ENCODE measurements at regions not wholly inside any gene's neighbourhood (a gene's known extent, or its start where the extent isn't known, plus 50 kb on each side); places are given as distances from the start of the nearest gene placed in this dataset.
"Not testable (repeated sequence)": the region's sequence is repeated elsewhere in the genome, so short reads cannot be mapped to it uniquely, and the experiment has no call there.

DNA sequence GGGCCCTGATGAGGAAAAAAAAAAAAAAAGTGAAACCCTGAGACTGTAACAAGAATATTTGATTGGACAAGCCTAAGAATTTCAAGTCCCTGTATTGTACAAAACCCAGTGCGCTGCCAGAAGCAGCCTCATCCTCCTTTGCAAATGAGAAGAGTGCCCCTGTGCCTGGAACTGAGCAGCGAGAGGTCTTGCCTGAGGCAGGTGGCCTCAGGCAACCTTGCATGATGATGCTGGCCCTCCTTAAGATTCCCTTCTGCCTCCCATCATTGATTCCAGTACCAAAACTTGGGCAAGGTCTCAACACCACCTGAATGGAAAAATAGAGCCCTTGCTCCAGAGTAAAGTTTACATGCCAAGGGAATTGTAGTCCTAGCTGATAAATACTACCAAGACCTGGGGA is 129.6 kb upstream of the RAB4A start:
- no peak for DNase-seq

DNA sequence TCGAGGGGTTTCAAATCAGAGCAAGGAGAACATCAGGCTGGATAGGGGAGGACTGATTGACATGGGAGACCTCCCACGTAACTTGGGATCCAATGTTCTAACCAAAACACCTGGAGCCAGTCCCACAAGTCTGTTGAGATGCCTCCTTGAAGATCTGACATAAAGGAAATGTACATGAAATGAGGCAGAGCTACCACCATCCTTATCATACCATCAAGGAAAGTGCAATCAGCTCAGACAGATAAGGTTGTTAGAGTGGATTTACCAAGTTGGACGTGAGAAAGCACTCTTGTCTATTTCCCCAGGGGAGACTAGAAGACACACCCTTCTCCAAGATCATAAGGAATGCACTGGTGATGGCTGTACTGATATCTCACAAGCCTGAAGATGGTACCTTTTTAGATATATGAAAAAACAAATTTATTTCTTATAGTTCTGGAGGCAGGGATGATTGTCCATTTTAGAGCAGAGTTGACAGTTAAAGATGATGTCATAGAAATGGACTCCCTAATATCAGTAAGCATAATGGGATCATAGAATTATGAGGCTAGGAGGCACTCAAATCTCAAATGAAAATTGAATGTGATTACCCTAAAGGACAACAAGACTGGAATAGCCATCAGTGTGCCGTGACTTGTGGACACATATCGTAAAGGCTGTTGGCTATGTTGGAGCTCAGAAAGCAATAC is 129.1 kb upstream of the RAB4A start:
- no peak for DNase-seq

DNA sequence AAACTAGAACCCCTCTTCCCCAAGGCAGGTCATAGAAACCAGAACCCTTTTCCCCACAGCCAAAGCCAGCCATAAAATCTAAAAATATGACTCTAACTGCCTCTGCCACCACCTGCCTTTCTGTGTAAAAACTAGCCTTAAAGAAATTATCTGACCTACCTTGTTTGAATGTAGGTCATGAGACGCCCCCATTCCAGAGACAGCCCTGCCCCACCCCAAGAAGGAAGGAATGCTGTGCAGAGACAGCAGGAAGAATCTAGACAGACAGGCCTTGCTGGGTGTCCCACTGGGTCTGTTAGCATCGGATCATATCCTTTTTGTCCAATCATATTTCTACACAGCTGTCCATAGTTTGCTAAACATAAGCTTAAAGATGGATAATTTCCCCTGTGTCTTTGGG is 128.4 kb upstream of the RAB4A start:
- DNase-seq: no peak

DNA sequence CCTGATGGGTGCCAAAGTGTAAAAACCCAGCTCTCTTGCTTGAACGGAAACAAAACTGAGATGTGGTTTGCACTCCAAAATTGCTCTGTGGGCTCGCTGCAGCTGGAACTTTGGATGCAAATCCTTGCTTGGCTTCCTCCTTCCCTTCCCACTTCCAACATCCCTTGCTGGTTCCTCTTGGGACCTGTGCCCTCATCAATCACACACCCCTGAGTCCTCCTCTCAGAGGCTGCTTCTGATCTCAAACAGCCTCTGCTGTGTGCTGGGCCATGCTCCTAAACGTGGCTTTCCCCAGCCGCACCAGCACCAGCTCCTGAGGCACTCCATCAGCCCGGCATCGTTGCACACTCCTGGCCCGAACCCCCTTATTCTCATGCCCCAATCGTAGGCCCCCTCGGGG is 124.3 kb upstream of the RAB4A start:
- DNase-seq: no peak

DNA sequence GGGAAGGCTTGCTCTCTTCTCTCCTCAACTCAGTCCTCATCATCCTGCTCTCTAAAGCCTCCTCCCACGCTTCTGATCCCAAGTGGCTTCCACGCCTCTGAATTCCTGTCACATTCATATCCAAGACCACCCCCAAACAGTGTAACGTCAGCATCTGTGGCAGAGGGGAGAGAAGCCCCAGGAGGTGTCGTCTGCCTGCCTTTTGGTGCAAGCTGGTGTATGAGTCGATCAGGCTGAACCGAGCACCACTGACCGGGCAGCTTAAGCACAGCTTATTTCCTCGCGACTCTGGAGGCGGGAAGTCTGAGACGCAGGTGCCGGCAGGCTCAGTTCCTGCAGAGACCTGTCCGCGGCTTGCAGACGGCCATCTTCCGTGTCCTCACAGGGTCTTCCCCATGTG is 123.8 kb upstream of the RAB4A start:
- no peak for DNase-seq

DNA sequence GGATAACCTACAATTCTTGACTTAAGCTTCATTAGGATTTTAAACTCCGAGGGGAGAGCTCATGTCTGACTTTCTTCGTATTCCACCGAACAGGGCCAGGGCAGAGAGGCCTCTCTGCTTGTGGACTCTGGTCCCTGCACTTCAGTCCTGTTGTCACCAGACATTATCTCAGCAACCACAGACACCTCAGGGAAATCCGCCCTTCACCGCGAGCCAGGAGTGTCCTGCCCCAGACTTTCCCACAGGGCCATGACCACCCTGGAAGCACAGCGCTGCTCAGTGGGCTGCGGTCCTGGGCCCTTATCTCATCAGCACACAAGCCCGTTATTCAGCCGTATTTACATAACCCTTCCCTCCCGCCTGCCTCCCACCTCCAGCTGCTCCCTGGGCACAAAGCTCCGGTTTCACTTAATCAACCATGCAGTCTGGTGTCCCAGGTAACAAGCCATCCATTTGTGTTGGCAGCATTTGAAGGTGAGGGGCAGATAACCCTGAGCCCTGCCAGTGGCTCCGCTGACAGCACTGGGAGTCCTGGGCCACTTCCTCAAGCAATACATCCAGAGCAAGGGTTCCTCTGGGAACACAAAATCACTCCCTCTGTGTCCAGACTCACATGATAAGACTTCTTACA is 122.8 kb upstream of the RAB4A start:
- peak; percentile 44 for DNase-seq

DNA sequence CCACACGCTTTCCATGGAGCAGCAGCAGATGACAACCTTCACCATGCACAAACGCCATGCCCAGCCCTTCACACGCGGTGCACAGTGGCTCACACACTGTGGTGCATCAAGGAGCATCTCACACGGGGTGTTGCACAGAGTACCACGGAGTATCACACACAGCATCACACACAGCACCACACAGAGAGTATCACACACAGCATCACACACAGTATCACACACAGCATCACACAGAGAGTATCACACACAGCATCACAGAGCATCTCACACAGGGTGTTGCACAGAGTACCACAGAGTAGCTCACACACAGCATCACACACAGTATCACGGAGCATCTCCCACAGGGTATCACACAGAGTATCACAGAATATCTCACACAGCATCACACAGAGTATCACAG is 122.2 kb upstream of the RAB4A start:
- DNase-seq: no peak

DNA sequence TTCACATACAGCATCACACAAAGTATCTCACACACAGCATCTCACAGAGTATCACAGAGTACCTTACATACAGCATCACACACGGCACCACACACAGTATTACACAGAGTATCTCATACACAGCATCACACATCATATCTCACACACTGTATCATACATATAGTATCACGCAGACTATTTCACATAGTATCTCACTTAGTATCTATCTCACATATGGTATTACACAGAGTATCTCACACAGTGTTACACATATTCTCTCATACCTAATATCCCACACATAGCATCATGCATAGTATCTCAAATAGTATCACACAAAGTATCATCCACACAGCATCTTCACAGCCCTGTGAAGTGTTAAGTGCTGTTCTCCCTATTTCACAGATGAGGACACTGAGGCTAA is 121.5 kb upstream of the RAB4A start:
- DNase-seq: no peak

DNA sequence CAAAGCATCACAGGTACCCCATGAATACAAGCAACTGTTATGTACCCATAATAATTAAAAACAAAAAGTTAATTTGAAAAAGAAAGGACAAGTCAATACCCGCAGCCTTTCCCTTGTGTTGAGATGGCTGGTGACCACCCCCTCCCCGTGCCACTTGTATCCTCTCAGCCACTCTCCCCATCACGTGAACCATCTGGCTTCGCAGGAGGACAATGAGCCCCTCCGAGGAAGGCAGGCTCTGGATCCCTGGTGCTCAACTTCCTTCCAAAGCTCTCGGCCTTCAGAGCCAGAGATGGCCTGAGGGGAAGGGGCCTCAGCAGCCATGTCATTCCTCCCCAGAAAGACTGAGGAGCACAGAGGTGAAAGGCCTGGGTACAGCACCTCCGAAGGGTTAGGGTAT is 120.4 kb upstream of the RAB4A start:
- no peak for DNase-seq

DNA sequence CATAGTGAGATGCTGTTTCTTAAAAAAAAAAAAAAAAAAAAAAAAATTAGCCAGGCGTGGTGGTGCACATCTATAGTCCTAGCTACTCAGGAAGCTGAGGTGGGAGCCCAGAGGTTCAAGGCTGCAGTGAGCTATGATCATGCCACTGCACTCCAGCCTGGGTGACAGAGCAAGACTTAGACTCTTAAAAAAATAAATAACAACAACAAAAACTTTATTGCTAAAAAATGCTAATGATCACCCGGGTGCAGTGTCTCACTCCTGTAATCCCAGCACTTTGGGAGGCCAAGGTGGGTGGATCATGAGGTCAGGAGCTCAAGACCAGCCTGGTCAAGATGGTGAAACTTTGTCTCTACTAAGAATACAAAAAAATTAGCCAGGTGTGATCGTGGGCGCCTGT is 119.5 kb upstream of the RAB4A start:
- not testable (repeated sequence) for DNase-seq

DNA sequence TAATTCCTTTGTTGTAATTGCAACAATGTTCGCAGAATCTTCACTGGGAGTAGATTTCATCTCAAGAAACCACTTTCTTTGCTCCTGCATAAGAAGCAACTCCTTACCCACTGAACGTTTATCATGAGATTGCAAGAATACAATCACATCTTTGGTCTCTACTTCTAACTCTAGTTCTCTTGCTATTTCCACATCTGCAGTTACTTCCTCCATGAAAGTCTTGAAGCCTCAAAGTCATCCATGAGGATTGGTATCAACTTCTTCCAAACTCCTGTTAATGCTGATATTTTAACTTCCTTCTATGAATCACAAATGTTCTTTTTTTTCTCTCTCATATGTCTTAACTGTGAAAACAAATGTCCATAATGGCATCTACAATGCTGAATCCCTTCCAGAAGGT is 118.6 kb upstream of the RAB4A start:
- no peak for DNase-seq

DNA sequence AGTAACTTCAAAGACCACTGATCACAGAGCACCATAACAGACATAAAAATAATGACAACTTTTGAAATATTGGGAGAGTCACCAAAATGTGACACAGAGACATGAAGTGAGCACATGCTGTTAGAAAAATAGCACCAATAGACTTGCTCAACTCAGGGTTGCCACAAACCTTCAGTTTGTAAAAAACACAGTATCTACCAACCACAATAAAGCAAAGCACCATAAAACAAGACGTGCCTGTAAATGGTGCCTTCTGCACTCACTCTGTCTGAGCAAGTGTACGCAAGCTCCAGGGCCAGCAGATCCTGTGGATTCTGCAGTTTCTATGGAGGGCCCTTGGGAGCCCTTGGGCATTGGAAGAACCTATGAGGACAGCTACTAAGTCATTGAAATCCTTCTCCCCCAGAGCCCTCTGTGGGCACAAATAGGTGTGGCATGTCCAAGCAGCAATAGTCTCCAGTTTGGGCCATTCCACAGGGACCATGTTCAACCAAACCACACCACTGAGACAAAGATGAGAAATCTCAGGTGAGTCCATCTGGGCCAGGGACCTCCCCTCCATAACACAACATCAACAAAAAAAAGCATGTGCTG is 116.9 kb upstream of the RAB4A start:
- DNase-seq: no peak

DNA sequence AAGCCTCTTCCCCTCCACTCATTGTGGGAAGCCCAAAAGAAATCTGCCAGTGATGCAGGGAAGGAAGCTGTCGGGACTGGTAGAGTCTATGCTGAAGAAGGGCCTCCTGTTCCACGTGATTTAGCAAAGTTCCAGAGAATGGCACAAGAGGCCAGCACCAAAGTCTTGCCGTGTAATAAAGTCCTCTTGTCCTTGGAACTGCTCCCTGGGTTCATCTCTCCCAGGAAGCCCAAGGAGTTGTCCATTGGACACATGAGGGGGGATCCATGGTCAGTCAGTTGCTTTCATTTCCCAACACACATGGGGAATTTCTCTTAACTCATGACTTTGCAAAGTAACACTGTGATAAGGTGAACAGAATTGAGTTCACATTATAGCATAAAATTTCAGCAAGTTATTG is 116.1 kb upstream of the RAB4A start:
- DNase-seq: no peak

DNA sequence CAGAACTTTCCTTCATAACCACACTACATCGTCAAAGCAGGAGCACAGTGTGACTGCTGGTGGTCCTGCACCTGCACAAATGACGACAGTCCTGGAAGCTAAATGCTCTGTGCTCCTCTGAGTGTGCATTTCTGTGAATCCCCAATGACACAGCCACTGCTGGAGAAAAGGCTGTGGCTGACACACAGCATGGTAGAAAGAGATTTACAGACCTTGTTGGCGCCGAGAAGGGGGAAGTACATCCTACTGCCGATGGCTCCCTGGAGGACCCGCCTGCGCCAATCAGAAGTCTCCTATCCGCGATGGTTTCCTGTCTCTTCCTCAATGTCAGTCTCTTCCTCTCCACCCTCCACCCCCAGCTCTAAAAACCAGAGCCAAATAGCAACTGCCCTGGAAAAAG is 115.4 kb upstream of the RAB4A start:
- DNase-seq: no peak

DNA sequence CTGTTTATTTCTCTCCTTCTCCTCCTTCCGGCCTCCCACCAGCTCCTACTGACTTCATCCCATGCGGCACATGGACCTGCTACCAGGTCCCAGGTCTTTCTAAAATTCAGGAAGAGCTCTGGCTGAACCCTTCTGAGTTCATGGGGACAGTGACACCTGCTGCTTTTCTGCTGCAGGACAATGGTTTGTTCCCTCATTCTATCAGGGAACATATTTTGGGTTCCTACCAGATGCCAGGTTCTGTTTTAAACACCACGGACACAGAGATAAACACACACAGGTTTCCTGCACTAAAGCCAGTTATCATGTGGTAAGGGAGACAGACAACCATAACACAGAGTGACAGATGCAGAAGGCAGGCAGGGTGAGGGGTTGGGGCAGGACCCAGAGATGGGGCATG is 114.0 kb upstream of the RAB4A start:
- no peak for DNase-seq

DNA sequence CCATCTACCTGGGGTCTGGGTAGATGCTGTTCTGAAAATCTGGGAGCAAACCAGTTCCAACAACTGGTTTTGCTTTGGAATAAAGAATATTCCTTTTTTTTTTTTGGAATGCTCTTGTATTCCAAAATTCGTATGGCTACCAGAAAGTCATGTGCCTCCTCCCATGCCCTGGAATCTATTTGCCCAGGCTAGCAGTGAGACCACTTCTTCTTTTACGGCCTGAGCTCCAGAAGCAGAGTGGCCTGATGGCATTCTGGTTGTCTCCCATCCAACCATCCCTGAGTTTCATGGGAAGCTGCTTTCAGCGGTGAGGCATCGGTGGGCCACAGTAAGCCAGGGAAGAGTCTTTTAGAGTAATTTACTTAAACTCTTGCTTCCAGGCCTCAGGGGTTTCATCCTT is 113.4 kb upstream of the RAB4A start:
- DNase-seq: no peak

DNA sequence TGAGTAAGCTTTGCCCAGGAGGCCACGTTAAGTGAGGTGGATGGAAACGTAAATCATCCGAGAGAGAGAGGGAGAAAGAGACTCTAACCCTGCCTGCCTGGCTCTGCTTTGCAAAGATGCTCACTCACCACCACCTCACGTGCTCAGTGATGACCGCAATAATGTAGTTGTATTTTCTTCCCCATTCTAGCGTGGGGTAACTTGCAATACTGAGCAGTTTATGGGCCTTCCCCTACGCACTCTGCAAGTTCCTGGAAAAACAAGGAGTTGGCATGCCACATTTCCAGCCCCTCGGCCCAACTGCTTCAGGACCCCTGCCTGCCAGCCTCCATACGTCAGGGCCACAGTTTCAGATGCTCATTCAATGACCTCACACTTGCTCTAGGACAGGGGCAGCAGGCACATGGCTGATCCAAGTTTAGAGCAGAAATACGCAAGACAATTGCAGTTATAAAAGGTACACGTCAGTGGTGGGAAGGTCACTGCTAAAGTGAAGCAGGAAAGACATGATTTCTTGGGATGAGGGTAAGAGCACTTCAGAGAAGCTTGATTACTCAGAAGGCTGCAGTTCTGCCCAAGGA is 112.5 kb upstream of the RAB4A start:
- no peak for DNase-seq

DNA sequence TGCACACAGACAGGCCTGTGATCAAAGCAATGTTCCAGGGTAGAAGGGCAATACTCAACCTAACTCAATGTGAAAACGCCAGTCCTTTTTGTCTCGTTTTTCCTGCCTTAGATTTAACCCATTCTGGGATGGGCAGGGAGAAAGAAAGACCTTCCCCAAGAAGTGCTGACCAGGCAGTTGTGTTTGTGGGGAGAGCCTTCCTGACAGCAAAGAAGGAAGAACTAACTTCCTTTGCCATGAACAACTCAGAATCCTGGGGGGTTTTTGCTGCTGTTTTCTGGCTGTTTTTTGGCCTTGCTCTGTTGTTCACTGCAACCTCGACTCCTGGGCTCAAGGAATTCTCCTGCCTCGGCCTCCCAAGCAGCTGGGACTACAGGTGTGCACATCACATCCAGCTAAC is 112.0 kb upstream of the RAB4A start:
- DNase-seq: no peak

DNA sequence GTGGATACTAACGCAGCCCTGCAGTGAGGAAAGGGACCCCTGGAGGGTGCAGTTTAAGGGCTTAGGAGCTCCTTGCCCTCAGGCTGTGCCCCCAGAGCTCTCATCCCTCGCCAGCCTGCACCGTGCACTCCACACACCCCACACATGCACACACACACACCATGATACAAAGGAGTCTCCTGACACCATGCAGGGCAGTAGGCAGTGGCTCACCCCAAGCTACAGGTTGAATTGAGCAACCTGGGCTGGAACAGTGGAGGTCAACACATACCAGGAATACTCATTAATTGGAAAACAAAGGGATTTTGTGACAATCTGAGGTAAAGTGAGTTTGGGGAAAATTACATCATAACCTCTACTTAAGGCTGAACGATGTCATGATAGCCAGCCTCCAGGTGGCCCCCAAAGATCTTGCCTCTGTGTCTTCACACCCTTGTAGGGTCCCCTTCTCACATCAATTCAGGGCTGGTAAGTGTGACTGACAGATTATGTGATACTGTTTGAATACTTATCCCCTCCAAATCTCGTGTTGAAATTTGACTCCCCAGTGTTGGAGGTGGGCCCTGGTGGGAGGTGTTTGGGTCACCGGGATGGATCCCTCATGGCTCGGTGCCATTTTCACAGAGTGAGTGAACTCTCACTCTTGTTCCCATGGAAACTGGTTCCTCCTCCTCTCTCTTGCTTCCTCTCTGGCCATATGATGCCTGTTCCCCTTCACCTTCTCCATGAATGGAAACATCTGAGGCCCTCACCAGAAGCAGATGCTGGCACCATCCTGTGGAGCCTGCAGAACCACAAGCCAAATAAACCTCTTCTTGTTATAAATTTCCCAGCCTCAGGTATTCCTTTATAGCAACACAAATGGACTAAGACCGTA is 111.0 kb upstream of the RAB4A start:
- DNase-seq: no peak

DNA sequence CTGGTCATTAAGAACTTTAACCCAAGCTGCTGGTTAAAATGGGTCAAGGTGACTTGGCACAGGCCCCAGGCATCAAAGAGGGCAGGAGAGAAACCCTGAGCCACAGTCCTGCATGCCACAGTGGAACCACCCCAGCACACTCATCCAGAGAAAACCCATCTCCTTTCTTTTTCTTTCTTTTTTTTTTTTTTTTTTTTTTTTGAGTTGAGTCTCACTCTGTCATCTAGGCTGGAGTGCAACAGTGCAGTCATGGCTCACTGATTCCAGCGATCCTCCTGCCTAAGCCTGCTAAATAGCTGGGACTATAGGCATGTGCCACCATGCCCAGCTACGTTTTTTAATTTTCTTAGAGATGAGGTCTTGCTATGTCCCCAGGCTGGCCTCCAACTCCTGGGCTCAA is 109.2 kb upstream of the RAB4A start:
- DNase-seq: no peak

DNA sequence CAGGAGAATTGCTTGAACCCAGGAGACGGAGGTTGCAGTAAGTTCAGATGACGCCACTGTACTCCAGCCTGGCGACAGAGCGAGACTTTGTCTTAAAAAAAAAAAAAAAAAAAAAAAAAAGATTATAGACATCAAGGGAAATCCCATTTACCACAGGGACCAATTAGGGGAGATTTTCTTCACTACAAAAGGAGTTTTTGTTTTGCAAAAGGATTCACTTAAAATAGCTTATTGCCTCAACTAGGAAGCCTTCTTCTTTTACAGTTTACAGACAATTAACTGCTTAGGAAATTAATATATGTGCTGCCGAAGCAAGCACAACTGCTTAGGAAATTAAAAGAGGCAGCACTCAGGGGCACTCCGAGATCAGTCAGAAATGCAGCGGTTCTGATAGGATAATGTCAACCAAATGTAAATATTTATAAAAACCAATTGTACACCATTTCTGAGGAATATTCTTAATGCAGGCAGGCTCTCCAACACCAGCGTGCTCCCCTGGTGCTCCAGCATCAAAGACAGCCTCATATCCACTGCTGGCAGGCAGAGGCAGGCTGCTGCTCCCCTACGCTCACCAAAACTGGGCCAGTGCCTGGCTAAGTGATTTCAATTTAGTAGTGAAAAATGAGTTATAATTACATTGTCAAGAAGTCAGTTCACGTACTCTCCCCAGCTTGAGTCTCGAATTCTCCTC is 107.9 kb upstream of the RAB4A start:
- DNase-seq: peak; percentile 34

DNA sequence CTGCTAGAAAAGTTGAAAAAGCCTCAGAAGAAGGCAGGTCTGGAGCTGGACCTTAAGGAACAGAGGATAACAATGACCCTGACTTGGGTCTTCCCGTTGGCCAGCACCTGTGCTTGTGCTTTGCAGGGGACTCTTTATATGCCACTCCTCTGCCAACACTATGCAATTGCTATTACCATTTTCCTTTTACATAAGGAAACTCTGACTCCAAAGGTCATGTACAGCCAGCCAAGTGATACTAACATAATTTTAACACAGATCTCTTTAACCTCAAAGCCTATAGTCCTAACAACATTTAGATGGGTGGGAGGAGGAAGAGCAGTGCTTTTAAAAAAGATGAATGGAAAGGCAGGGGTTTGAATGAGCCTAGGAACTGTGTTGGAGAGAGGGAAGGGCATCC is 106.6 kb upstream of the RAB4A start:
- DNase-seq: no peak

Measured in NCI-H1436 treated with DMSO at 0.1 percent for 48 hours (cell line).